Ovary (tissue), 7 donors: ENCODE measurements at regions not wholly inside any gene's neighbourhood (a gene's known extent, or its start where the extent isn't known, plus 50 kb on each side); places are given as distances from the start of the nearest gene placed in this dataset.

Source experiments
- DNase-seq, 5 donors: peaks; one replicate each; pipeline ENCODE4 v3.0.0-alpha.2; 2019 to 2020
- H3K27ac ChIP-seq, 2 donors: fragments of 200-600 bp; one replicate each; pipeline versions ENCODE4 v1.5.1 to v1.8.0; 2019 to 2022
- H3K27me3 ChIP-seq: fragments of 200-600 bp; one replicate; pipeline ENCODE4 v1.8.0; 2022
- H3K36me3 ChIP-seq: fragments of 200-600 bp; sonication (generic); one replicate; pipeline ENCODE4 v1.5.1; 2019
- H3K4me1 ChIP-seq: one replicate; pipeline ENCODE4 v1.8.1; 2013; ENCODE audit warnings: mild to moderate bottlenecking, moderate library complexity; ENCODE audit not compliant: insufficient read depth
- H3K4me3 ChIP-seq: fragments of 200-600 bp; sonication (generic); one replicate; pipeline ENCODE4 v1.5.1; 2017
- H3K9me3 ChIP-seq, 2 donors: fragments of 200-600 bp in 1 of 2; sonication (generic) in 1 of 2; one replicate each; pipeline versions ENCODE4 v1.5.1 to v1.8.1; 2013 to 2019; ENCODE audit warnings: mild to moderate bottlenecking in 1 of 2, moderate library complexity in 1 of 2
- CTCF ChIP-seq, 3 donors: fragments of 450-650 bp in 2 of 3; fragments of 200-600 bp in 1 of 3; IDR thresholded peaks; one replicate each; pipeline versions ENCODE4 v1.5.1 to v1.8.0; 2016 to 2022; ENCODE audit warnings: antibody characterized with exemption in 3 of 3, mild to moderate bottlenecking in 1 of 3
- EP300 ChIP-seq: sonication (generic); formaldehyde crosslinking; IDR thresholded peaks from one replicate; pipeline ENCODE4 v1.6.1; 2017; ENCODE audit warnings: antibody characterized with exemption
- POLR2A ChIP-seq: fragments of 450-650 bp; IDR thresholded peaks from one replicate; pipeline ENCODE4 v1.6.1; 2017; ENCODE audit warnings: antibody characterized with exemption, mild to moderate bottlenecking, moderate library complexity
- WGBS, 3 donors: extraction: QIAGEN DNeasy Blood & Tissue Kit in 1 of 3; methylation state at CpG; one replicate each; pipeline versions ENCODE4 v1.1.5 to v1.1.7; 2013 to 2017; 5-methylcytosine and 5-hydroxymethylcytosine counted together
- intact Hi-C, 4 donors: fragments of 100-400 bp; cut with DNase I; formaldehyde crosslinking; loops; one replicate each; pipeline versions ENCODE4 v1.11.0 to v1.15.1; 2022 to 2023
- donor health status: DM: no; HTN: no; CAD: no; lungs with moderate emphysema.
- donor health status: DM: no; HTN: no; CAD: no.
- donor health status: Bipolar disorder and iron deficiency.
- donor health status: DM: no; HTN: no; CAD: no.
- donor health status: DM: yes; HTN: yes; CAD: no.

GRCh38 chr4:26076896-26077295 lies 162.9 kb downstream of the SMIM20 start:
- DNase-seq = no peak
- H3K27me3 ChIP-seq = no peaks in the 10 kb centered on the region
- H3K4me1 ChIP-seq = no peaks in the 10 kb centered on the region
- no peak overlapping the region for H3K4me3 ChIP-seq
- H3K27ac ChIP-seq = no peak overlapping the region
- TF ChIP-seq CTCF (IDR thresholded peaks at IDR 0.05) (no peak), EP300 (no peak), POLR2A (no peak)
- 39 to 50% (median 45%) methylated on average over 4 of the region's 4 CpGs for WGBS, 3 donors
- intact Hi-C loops = no loop called here
- H3K9me3 ChIP-seq = no peaks in the 10 kb centered on the region
- no peaks in the 10 kb centered on the region for H3K36me3 ChIP-seq

- Histone ChIP-seq H3K27ac (no peak overlapping the region), H3K4me1 (no peaks in the 10 kb centered on the region), H3K36me3 (no peaks in the 10 kb centered on the region), H3K9me3 (no peaks in the 10 kb centered on the region), H3K27me3 (no peaks in the 10 kb centered on the region), H3K4me3 (no peak overlapping the region)
- intact Hi-C loops = no loop called here
- 77 to 96% (median 90%) methylated on average over 3 of the region's 3 CpGs for WGBS, 3 donors
- TF ChIP-seq EP300 (no peak), POLR2A (no peak), CTCF (IDR thresholded peaks at IDR 0.05) (no peak)
- no peak for DNase-seq
Observed at GRCh38 chr4:26077756-26078155, 163.7 kb downstream of the SMIM20 start.

DNA sequence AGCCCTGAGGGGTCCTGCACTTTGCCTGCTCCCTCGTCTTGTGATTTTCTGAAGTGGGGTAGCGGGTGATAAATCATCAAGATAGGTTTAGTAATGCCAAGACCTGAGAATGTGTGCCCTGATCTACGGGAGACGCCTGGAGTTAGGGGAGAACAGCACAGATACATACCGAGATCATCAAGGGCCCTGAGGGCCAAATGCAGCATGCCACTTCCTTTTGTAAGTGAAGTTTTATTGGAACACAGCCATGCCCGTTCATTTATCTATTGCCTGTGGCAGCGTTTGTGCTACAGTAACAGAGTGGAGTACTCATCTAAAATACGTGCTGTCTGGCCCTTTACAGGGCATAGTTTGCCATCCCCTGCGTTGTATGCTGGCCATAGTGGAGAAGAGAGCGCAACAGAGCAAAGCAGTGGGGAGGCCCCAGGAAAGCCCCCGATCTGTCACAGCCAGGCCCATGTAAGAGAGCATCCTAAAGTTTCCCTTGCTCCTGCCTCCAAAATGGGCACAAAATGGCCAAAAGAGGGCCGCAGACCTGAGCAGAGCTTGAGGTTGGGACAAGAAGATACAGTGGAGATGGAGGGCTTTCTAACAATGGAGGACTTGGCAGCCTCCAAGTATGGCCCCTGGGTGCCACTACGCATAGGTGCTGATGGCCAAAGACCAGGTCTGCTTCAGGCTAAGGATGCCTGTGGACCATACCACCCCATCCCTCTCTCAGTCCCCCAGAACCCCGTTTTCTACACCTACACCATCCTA lies 167.0 kb downstream of the SMIM20 start:
- no peak for DNase-seq
- Histone ChIP-seq H3K4me1 (no peaks in the 10 kb centered on the region), H3K27ac (no peak overlapping the region), H3K9me3 (no peaks in the 10 kb centered on the region), H3K27me3 (no peaks in the 10 kb centered on the region), H3K36me3 (no peaks in the 10 kb centered on the region), H3K4me3 (no peak overlapping the region)
- intact Hi-C loops = loop anchor here in 1 of 4 donors (5.0 kb wide), 1 partner anchor 331 kb away; no protein-coding TSS in a partner anchor
- TF ChIP-seq EP300 = no peak
- no peak for TF ChIP-seq CTCF (IDR thresholded peaks at IDR 0.05)
- TF ChIP-seq POLR2A = no peak
- 78 to 83% (median 83%) methylated on average over 14 of the region's 14 CpGs for WGBS, 3 donors

GRCh38 chr4:26081795-26082498 lies 167.9 kb downstream of the SMIM20 start:
- no peaks in the 10 kb centered on the region for H3K4me1 ChIP-seq
- WGBS, 3 donors = 39 to 46% (median 41%) methylated on average over 6 of the region's 6 CpGs
- H3K27me3 ChIP-seq = no peaks in the 10 kb centered on the region
- intact Hi-C loops = loop anchor here in 1 of 4 donors (5.0 kb wide), 1 partner anchor 330 kb away; no protein-coding TSS in a partner anchor
- DNase-seq = no peak
- H3K27ac ChIP-seq = no peak overlapping the region
- H3K9me3 ChIP-seq = no peaks in the 10 kb centered on the region
- TF ChIP-seq POLR2A (no peak), CTCF (IDR thresholded peaks at IDR 0.05) (peak; percentile 33 to 67 (median 36))
- no peak overlapping the region for H3K4me3 ChIP-seq
- H3K36me3 ChIP-seq = no peaks in the 10 kb centered on the region
